NCI-H1048 (cell line): ENCODE measurements at regions not wholly inside any gene's neighbourhood (a gene's known extent, or its start where the extent isn't known, plus 50 kb on each side); places are given as distances from the start of the nearest gene placed in this dataset.

ENCODE experiments used
- DNase-seq: peaks from one replicate; lab custom pipeline; 2025; lab: John Stamatoyannopoulos, UW

- no peak for DNase-seq
Observed at GRCh38 chr5:86879086-86879485, 261.3 kb downstream of the COX7C start.

- DNase-seq, result no peak
Observed at GRCh38 chr5:86880344-86880743, 262.6 kb downstream of the COX7C start.

- DNase-seq, result peak; percentile 13
Observed at GRCh38 chr5:86880785-86881492, 263.2 kb downstream of the COX7C start.

- no peak for DNase-seq
Observed at GRCh38 chr5:86881493-86882090, 263.9 kb downstream of the COX7C start.

DNA sequence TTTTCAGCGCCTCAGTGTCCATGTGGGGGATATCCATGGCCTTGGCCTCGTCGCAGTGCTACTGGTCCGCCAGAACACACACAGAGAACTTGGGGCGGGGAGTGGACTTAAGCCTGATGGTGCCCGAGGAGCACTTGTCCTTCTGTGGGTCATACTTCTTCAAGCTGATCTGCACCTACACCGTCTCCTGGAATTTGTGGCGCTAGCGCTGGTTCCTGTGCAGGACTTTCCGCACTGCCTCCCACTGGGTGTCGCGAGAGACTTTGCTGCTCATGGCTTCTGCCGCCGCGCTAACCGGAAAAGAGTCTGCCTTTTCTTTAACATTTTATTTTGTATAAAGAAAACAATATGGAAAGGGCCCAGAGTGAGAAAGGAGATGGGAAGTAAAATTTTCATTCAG lies 266.9 kb downstream of the COX7C start:
- DNase-seq, result no peak

DNA sequence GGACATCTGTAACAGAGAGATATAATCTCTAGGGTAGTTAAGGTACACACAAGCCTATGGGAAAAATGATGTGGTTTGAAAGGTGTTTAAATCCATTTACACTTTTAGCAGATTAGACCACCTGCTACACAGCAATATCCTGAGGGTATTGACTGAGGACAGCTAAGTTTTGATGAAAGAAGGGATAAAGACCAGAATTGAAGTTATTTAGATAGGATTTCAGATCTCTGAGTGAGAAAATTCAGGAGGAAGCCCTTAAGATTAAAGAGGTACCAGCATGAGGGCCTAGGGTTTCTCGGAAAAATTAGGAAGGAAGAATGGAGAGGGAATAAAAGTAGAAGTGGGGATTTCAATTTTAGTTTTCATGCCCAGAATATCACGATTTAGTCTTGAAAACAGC lies 267.3 kb downstream of the COX7C start:
- no peak for DNase-seq

DNA sequence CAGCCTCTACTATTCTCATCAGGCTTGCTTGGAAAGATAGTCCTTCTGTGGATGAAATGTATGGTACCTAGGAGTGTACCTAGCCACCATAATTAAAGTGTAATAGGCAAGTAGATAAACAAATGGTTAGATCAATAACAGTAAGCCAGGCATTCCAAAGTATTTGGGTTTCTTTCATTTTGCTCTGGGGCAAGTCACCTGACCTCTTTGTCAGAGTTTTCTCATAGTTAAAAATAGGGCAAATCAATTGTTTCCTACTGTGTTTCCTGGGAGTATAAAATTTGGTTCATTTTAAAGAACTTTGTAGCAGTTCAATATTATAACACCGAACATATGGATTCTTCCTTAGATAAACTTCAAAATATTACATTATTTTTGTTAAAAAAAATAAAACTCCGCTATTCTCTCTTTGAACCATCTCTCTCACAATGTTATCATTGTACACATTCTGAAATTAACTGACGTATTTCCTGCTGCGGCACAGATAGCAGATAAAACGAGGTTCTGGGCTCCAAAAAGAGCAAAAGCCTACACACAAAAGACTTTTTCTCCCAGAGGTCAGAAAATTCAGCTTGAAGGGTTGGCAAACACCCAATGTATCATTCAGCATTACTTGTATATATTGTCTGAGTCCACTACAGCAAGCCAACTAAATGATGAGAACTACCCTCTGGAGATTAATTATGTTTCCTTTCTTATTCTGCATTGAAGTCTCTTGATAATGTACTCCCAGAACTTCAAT lies 267.9 kb downstream of the COX7C start:
- no peak for DNase-seq

DNA sequence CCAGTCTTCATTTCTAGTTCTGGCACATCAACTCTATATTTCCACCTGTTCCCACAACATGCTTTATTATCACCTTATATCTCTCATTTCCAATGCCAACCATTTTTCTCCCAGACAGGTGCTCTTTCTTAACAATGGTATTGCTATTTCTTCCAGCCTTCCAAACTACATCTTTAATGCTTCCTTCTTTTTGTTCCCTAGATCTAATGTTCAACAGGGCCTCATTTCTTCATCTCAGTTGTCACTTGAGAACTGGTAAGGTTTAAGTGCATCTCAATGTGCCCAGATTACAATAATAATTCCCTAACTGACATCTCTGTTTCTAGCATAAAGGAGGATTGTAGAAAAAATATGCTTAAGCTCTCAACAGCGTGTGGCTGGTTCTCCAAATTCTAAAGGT lies 272.6 kb downstream of the COX7C start:
- no peak for DNase-seq

GRCh38 chr5:86894056-86894455 lies 276.3 kb downstream of the COX7C start:
- no peak for DNase-seq

GRCh38 chr5:86896916-86897315 lies 279.2 kb downstream of the COX7C start:
- DNase-seq, result no peak

DNA sequence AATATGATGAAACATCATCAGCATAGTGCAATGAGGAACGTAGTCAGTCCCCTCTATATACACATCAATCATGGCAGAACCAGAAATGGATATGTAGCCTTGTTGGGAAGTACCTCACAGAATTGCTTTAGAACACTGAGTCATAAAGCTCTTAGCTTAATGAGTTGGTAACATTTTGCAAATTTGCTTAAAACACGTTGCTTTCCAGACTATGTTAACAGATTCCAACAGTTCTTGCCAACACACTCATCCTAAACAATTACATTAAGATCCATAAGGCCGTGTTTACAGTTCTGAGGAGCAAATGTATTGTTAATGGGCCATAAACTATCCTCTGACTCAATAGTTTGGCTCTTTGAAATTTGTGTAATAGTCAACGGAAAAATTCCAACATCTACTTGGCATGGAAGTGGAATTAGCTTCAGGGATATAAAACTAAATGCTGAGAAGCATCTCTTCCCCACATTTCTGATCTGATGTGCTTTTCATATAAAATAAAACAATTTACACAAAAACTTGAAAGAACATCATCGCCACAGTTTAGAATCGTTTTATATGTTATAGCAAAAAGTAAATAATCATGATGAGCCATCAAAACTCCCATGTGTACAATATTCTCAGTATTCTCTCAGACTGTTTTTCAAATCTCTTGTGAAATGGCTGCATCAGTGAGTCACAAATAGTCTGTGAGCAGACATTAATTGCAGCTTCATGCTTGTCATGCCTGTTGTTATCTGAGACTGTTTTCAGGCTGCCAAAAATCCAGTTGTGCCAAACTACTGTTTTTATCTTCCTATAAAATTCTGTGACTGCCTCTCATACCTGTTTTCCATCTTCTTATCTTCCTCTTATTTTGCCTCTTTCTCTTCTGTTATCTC lies 291.9 kb downstream of the COX7C start:
- DNase-seq, result peak; percentile 27

- DNase-seq, result no peak
Observed at GRCh38 chr5:86917117-86917579, 299.4 kb downstream of the COX7C start.

DNA sequence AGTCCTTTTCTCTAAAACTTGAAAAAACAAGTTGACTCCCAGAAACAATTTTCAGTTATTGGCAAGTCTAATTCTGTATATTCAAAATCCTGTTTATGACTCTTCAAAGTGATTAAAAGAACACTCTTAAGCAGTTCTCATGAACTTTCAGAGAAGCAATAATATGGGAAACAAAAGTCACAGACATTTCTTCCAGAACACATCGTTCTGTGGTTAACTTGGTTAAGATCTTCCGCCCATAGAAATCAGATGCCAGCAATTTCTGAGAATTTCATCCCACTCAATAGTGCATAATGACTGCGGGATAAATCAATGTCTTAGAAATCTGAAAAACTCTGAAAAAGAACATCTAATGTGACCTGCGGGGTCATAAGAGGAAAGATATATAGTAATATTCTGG lies 300.5 kb downstream of the COX7C start:
- DNase-seq, result no peak

GRCh38 chr5:86926033-86926432 lies 308.3 kb downstream of the COX7C start:
- no peak for DNase-seq

- DNase-seq, result no peak
Observed at GRCh38 chr5:86929123-86929766, 311.5 kb downstream of the COX7C start.

DNA sequence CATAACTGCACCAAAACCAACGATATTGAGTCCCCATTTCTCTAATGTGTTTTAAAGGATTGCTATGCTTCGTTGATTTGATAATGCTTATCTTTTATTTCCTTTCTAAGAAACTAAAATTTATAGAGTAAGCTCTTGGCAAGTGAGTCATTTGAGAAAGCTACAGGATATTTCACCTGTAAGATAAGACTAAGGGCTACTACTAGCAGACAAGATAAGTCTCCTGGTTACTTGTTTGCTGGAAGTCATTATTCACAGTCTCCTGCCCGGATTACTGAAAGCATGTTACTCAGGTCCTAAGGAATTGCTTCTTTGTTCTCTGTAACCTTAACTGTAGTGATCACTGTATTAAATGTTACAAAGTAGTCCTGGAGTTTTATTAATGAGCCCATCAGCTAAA lies 315.9 kb upstream of the RASA1 start:
- no peak for DNase-seq

GRCh38 chr5:86964889-86965288 lies 302.8 kb upstream of the RASA1 start:
- no peak for DNase-seq

DNA sequence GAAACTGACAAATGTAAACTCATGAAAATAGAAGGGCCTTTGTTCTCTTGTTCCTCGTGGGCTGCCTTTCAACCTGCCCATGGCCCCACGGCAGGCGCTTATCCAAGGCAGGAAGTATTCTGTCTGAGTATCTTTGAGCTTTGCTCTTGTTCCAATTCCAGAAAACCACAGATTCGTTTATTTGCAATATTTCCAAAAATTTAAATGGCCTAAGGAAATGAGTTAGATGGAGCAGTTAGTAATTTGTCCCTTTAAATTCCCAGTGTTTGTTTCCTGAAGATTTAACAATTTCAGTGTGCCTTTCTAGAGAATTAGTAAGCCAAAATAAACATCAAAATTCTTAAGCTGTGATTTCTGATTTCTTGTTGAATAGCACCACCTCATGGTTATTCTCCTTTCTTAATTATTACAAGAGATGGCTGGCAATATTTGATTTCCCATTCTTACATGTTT lies 299.4 kb upstream of the RASA1 start:
- DNase-seq, result no peak

DNA sequence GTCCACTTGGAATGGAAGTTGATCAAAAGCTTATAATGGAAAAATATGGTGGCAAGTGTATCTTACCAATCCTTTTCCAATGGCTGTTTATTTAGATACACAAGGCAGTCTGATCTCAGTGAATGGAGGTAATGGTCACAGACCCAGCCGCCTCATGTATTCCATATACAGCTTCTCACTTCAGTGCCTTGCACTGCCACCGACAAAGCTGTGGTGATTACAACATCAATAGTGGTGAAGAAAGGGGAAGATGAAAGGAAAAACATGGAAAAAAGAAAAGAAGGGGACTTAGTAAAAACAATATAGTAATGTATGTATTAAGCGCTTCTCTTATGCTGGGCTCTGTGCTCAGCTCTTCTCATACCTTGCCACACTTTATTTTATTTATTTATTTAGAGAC lies 297.3 kb upstream of the RASA1 start:
- no peak for DNase-seq

DNA sequence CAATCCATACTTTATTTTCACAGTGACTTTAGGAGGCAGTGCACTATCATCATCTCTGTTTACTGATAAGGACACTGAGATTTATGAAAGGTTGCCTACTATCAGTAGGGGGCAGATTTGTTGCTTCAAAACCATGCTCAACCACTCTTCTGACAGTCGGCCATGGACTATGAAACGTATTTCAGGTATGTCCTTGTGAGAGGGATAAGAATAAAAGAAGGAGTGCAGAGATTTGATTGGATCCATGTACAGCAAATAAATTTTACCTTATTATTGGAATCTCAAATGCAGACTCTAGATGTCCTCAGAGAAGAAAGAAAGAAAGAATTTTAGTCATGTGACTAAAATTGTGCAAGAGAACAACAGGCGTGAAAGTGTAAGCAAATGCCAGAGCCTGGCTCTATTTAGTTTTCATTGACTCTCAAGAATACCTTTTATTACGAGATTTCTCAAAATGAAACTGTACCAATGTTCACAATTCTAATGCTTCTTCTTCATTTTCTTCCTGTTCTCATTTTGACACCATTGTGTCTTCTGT lies 296.6 kb upstream of the RASA1 start:
- DNase-seq, result no peak

GRCh38 chr5:86974955-86975354 lies 292.7 kb upstream of the RASA1 start:
- no peak for DNase-seq
